KBM-7 (cell line): ENCODE measurements at regions not wholly inside any gene's neighbourhood (a gene's known extent, or its start where the extent isn't known, plus 50 kb on each side); places are given as distances from the start of the nearest gene placed in this dataset.
A peak's percentile ranks its signal among the peaks of the same experiment; 100 is the strongest.

Source experiments
- DNase-seq: peaks from one replicate; pipeline ENCODE4 v3.0.0-alpha.2; 2015
- in situ Hi-C: fragments of 300-500 bp; cut with MboI; formaldehyde crosslinking; loops from 2 replicates; pipeline ENCODE4 v1.14.3; 2020; ENCODE audit warnings: low sequenced_read_pairs, low pct_unique_long_range_greater_than_20kb, mixed read lengths

GRCh38 chr1:234994436-234995295, 134.0 kb downstream of the TOMM20 start:
- no peak for DNase-seq
- in situ Hi-C loops: no loop called here

DNA sequence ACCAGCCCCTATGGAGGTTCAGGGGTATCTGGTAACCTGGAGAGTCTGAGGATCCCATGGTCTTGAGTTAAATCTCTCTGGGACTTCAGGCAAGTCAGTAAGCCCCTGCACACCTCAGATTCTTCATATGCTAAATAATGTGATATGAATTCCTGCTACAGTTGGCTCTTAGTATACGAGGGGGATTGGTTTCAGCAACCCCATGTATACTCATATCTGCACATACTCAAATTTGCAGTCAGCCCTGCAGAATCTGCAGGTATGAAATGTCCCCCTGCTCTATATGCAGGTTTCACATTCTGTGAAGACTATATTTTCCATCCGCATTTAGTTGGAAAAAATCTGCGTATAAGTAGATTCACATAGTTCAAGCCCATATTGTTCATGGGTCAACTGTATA, 136.6 kb downstream of the TOMM20 start:
- in situ Hi-C loops: no loop called here
- no peak for DNase-seq

GRCh38 chr1:234990874-234991801, 137.5 kb downstream of the TOMM20 start:
- in situ Hi-C loops: no loop called here
- no peak for DNase-seq

- in situ Hi-C loops: no loop called here
- no peak for DNase-seq
Observed at GRCh38 chr1:234990328-234990675, 138.3 kb downstream of the TOMM20 start.

DNA sequence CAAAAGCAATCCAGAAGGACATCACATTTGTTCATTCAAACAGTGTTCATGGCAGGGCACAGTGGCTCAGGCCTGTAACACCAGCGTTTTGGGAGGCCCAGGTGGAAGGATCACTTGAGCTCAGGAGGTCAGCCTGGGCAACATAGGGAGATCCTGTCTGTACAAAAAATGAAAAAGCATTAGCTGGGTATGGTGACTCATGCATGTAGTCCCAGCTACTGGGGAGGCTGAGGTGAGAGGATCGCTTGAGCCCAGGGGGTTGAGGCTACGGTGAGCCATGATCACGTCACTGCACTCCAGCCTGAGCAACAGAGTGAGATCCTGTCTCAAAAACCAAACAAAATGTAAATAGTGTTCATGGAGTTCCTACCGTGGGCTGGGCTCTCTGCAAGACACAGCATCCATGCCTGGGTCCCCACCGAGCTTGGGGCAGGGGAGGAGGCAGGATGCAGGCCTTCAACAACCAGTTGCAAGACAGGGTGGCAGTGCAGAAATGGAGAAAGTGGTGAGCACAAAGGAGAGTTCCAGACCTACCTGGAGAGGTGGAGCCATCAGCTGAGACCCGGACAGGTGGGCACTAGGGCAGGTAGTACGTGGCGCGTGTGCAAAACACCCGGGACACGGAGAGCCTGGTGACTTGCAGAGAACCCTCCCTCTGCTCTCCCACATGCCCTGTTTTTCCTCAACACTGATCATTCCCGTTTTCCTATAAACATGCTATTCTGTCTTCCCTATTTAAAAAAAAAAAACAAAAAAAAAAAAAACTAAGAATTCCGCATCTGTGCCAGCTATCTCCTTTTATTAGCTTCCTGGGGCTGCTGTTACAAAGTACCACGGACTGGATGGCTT, 138.9 kb downstream of the TOMM20 start:
- in situ Hi-C loops: no loop called here
- no peak for DNase-seq

- in situ Hi-C loops: no loop called here
- DNase-seq: no peak
Observed at GRCh38 chr1:234989019-234989418, 139.6 kb downstream of the TOMM20 start.

- no peak for DNase-seq
- in situ Hi-C loops: no loop called here
Observed at GRCh38 chr1:234988536-234988935, 140.1 kb downstream of the TOMM20 start.

- in situ Hi-C loops: no loop called here
Observed at GRCh38 chr1:234988155-234988517, 140.5 kb downstream of the TOMM20 start.

DNA sequence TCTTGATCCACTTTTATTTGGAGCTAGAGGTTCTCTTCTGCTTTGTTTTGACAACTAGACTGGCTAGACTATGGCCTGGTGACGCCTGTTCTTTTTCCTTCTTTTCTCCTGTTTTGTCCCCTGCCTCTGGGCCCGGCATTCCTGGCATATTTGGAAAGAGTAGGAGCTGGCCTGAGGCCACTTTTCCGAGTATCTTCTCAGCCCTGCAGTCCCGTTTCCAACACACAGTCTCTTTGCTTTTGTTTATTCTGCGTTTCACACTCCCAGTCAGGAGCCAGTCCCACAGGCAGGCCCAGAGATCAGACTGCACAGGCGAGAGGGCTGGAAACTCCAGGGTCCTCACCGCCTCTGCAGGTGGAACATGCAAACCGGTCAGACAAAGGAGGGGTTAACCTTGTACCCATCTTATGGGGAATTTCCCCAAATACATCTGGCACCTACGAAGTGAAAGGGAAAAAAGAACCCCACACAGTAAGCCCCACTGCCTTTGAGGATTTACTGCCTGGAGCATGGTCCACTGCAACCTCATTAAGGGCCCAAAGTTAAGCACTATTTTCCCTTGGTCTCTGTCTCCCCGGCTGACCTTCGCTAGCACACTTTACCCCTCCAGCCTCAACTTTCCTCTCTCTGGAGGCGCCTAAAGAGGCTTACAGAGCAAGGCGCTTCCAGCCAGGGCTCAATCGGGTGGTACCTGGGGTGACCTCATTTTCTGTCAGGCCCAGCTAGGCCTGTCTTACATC, 141.1 kb downstream of the TOMM20 start:
- in situ Hi-C loops: no loop called here
- no peak for DNase-seq

More at GRCh38 chr1:234988155-234988517, 140.5 kb downstream of the TOMM20 start:
- DNase-seq: no peak

DNA sequence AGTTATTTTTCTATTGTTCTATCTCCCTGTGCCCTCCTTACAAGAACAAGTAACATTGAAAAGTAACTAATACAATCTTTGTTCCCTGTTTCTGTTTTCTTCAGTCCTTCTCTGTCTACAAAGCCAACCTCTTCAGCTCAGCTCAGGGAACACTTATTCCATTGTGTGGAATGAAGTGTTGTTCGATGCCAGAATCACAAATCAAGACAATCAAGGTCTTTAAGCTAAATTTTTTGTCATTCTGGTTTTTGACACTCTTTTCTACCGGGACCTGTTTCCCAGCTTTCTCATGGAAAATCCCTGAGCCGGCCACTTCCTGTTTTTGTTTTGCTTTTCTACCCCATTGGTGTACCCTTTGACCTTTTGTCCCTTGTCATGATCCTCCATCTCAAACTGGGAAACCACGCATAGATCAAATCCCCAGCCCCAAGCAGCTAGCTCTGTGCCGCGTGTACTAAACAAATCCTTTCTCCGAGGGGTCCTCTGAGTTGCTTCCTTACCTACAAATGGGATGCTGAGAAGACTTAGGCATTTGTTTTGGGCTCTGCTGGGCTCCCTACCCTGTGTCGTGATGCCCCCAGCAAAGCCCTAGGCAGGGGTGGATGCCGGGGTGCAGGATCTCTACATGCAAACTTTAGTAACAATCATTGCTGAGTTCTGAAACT, 141.8 kb downstream of the TOMM20 start:
- DNase-seq: no peak
- in situ Hi-C loops: no loop called here

DNA sequence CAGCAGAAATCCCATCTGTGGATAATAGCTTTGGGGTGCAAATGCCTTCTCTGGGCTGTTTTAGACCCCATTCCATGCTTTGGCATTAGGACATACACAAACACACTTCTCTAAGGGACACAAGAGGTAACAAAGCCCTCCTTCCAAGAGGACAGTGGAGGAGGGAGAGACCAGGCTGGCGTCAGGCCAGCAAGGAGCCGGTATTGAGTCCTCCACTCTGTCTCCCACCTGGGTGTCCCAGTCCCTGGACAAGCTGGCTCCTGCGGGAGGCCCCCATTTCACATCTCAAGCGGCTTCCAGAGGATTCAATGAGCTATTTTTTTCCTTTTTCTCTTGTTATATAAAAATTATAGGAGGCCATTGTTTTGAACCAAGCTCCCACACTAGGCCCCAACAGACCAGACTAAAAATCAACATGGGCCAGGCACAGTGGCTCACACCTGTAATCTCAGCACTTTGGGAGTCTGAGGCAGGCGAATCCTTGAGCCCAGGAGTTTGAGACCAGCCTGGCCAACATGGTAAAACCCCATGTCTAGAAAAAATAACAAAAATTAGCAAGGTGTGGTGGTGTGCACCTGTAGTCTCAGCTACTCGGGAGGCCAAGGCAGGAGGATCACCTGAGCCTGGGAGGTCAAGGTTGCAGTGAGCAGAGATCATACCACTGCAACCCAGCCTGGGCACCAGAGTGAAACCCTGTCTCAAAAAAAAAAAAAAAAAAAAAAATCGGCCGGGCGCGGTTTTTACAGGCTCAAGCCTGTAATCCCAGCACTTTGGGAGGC, 142.9 kb downstream of the TOMM20 start:
- in situ Hi-C loops: no loop called here
- DNase-seq: no peak

- no peak for DNase-seq
- in situ Hi-C loops: no loop called here
Observed at GRCh38 chr1:234985007-234985370, 143.6 kb downstream of the TOMM20 start.

DNA sequence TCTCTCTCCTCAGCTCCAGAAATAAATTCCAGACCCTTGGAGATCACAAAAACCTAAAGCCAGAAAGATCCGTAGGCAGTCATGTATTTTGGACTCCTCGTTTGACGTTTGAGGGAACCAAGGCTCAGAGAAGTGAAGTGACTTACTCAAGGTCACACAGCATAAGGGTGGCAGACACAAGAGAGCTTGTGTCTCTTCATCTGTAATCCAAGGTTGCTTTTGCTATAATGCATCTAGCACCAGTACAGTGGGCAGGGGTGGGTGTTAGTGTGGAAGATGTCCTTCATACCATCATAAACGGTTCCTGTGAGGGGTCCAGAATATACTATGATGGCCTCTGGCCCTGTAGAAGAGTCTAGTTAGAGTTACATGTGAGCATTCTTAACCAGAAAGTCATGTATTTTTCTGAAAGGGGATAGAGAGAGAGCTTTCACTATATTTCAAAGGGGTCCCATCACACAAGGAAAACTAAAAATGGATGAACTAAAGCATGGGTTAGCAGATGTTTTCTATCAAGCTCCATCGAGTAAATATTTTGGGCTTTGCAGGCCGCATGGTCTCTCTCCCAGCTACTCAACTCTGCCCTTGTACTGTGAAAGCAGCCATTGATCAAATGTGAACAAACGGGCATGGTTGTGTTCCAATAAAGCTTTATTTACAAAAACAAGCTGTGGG, 144.9 kb downstream of the TOMM20 start:
- in situ Hi-C loops: no loop called here
- no peak for DNase-seq

DNA sequence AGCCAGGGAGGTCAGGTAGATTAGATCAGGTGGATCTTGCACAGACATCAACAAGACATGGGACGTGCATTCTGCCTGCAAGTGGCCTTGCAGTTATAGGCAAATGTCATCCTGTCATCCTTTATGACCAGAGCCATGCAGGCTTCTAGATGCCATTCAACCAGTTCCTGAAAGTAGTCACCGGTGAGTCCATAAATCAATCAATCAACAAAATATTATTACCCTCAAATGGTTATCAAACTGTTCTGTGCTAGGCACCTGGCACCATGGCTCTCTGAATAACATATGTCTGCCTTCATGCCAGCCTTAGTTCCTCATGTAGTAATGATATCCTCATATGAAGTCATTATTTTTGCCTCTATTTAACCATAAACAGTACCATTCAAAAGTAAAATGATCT, 146.9 kb downstream of the TOMM20 start:
- in situ Hi-C loops: no loop called here
- DNase-seq: no peak

DNA sequence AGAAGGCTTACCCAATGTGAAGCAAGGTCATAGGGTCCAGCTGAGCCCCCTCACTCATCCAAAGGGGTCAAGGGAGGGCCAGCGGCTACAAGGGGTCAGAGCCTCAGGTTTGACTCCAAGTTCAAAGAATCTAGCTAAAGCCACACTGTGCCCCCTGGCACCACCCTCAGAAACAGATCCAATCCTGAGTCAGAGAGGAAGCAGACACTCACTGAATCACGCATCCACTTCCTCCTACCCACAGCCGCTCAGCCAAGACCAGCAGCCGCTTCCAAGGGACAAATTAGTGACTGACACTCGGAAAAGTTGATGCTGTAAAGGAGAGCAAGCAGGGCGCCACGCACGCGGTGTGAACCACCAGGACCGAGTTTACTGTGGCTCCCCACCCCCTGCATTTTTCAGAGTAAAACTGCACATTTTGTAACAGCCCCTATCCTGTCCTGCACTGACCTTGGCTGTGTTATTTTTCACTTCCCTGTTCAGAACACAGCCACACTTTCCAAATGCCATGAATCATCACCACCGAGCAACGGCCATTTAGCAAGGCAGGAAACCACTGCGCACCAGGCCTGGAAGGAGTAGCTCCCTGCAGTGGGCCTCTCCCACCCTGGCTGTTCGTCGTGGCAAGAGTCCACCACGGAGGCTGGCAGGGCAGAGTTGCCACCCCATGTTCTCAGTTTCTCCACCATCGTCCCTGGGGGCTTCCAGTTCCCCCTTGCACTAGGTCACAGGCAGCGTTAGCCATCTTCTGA, 147.8 kb downstream of the TOMM20 start:
- in situ Hi-C loops: no loop called here
- DNase-seq: peak; percentile 98

GRCh38 chr1:234980291-234980644, 148.4 kb downstream of the TOMM20 start:
- in situ Hi-C loops: no loop called here
- DNase-seq: peak; percentile 45
